Heart left ventricle (tissue), 16 donors: ENCODE measurements at regions not wholly inside any gene's neighbourhood (a gene's known extent, or its start where the extent isn't known, plus 50 kb on each side); places are given as distances from the start of the nearest gene placed in this dataset.

Experiments used
- ATAC-seq, 4 donors: fragments of 200-7000 bp; cut with Tn5 transposase; one replicate each; pipeline ENCODE4 v1.9.1; 2020 to 2022; ENCODE audit warnings: moderate library complexity in 4 of 4, mild to moderate bottlenecking in 3 of 4, moderate number of reproducible peaks in 1 of 4
- DNase-seq, 5 donors: peaks; one replicate each; pipeline ENCODE4 v3.0.0-alpha.2; 2020
- H3K27ac ChIP-seq, 12 donors: fragments of 200-600 bp; sonication (generic) in 4 of 12; one replicate each; pipeline versions ENCODE4 v1.5.0 to v1.8.0; 2016 to 2022; ENCODE audit warnings: mild to moderate bottlenecking in 2 of 12
- H3K27me3 ChIP-seq, 9 donors: fragments of 200-600 bp; sonication (generic) in 2 of 9; one replicate each; pipeline versions ENCODE4 v1.5.1 to v1.8.0; 2016 to 2022; ENCODE audit warnings: mild to moderate bottlenecking in 3 of 9
- H3K36me3 ChIP-seq, 9 donors: fragments of 200-600 bp; sonication (generic) in 2 of 9; one replicate each; pipeline versions ENCODE4 v1.5.0 to v1.8.0; 2018 to 2022; ENCODE audit warnings: mild to moderate bottlenecking in 2 of 9
- H3K4me1 ChIP-seq, 12 donors: fragments of 200-600 bp; sonication (generic) in 4 of 12; one replicate each; pipeline versions ENCODE4 v1.5.0 to v1.8.0; 2016 to 2022; ENCODE audit warnings: mild to moderate bottlenecking in 3 of 12
- H3K4me3 ChIP-seq, 12 donors: fragments of 200-600 bp; sonication (generic) in 4 of 12; one replicate each; pipeline versions ENCODE4 v1.5.0 to v1.8.0; 2017 to 2022; ENCODE audit warnings: mild to moderate bottlenecking in 9 of 12, moderate library complexity in 4 of 12
- H3K9me3 ChIP-seq, 12 donors: fragments of 200-600 bp; sonication (generic) in 4 of 12; one replicate each; pipeline versions ENCODE4 v1.5.0 to v1.8.0; 2016 to 2022; ENCODE audit warnings: mild to moderate bottlenecking in 1 of 12
- POLR2A ChIP-seq, 2 donors: fragments of 450-650 bp; IDR thresholded peaks; one replicate each; pipeline ENCODE4 v1.6.1; 2017; ENCODE audit warnings: antibody characterized with exemption in 2 of 2, mild to moderate bottlenecking in 2 of 2, moderate library complexity in 2 of 2
- WGBS, 4 donors: extraction: QIAGEN DNeasy Blood & Tissue Kit in 2 of 4; methylation state at CpG; one replicate each; pipeline versions ENCODE4 v1.1.5 to v1.1.7; 2013 to 2018; 5-methylcytosine and 5-hydroxymethylcytosine counted together
- intact Hi-C, 10 donors: fragments of 100-400 bp; cut with DNase I; formaldehyde crosslinking; loops; one replicate each; pipeline versions ENCODE4 v1.11.1 to v1.14.2; 2022
- TF ChIP-seq, protein P1 (sequence below), 12 donors: fragments of 200-600 bp; sonication (generic) in 4 of 12; IDR thresholded peaks; one replicate each; pipeline versions ENCODE4 v1.5.0 to v1.8.0; 2018 to 2022; ENCODE audit warnings: antibody characterized with exemption in 12 of 12, mild to moderate bottlenecking in 5 of 12
- donor health status: ischemic (EF 13 %, LVEDD 7.1; RV severe dilation, severe dysfunction).
- donor health status: healthy with polysubstance abuse.
- donor health status: DM: no; HTN: yes; CAD: no.
- donor health status: DM: no; HTN: no; CAD: no.
- donor health status: ischemic (EF 25% LVEDD 6.9; RV normal size, moderate dysfunction).
- donor health status: ischemic (EF 25% LVEDD 5.7; RV mildly dilated, moderate dysfunction).
- donor health status: healthy.
- donor health status: DM: yes; HTN: yes; CAD: no.
- donor health status: ischemic (EF 35%, LVEDD 5.7; RV mildly dilated, moderate dysfunction).
- donor health status: nonischemic (EF 11% LVEDD 7.7; RV severe dilation, severe dysfunction).
- donor health status: DM: yes; HTN: yes; CAD: no.
- donor health status: PGD.
- donor health status: ischemic (EF 29% LVEDD 5.4; RV normal size, mild dysfunction).
- donor health status: nonischemic (EF 23%, LVEDD 6.1; RV moderate dilation, normal function).

- Histone ChIP-seq H3K4me1 (no peaks in the 10 kb centered on the region), H3K9me3 (no peaks in the 10 kb centered on the region), H3K4me3 (no peak overlapping the region), H3K27ac (peak overlapping the region in 1 of 12 donors; percentile 13), H3K36me3 (no peaks in the 10 kb centered on the region), H3K27me3 (no peaks in the 10 kb centered on the region)
- WGBS, 4 donors, result 48 to 58% methylated on average over 2 of the region's 2 CpGs; no CpG with 5 or more reads in 2 of the 4 donors
- TF ChIP-seq POLR2A (IDR thresholded peaks at IDR 0.05), result no peak
- TF ChIP-seq, protein P1, sequence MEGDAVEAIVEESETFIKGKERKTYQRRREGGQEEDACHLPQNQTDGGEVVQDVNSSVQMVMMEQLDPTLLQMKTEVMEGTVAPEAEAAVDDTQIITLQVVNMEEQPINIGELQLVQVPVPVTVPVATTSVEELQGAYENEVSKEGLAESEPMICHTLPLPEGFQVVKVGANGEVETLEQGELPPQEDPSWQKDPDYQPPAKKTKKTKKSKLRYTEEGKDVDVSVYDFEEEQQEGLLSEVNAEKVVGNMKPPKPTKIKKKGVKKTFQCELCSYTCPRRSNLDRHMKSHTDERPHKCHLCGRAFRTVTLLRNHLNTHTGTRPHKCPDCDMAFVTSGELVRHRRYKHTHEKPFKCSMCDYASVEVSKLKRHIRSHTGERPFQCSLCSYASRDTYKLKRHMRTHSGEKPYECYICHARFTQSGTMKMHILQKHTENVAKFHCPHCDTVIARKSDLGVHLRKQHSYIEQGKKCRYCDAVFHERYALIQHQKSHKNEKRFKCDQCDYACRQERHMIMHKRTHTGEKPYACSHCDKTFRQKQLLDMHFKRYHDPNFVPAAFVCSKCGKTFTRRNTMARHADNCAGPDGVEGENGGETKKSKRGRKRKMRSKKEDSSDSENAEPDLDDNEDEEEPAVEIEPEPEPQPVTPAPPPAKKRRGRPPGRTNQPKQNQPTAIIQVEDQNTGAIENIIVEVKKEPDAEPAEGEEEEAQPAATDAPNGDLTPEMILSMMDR (IDR thresholded peaks at IDR 0.05), result no peak
- intact Hi-C loops, result no loop called here
- DNase-seq (no peak), ATAC-seq (no peak)
These were observed 270.4 kb upstream of the RBMY1B start for GRCh38 chrY:21240662-21241310.

GRCh38 chrY:21242793-21243192 is 268.3 kb upstream of the RBMY1B start:
- H3K9me3 ChIP-seq, result no peaks in the 10 kb centered on the region
- WGBS, 4 donors, result 42 to 59% methylated on average over 2 of the region's 2 CpGs; no CpG with 5 or more reads in 2 of the 4 donors
- H3K4me1 ChIP-seq, result no peaks in the 10 kb centered on the region
- H3K27ac ChIP-seq, result no peak overlapping the region
- intact Hi-C loops, result no loop called here
- ATAC-seq (no peak), DNase-seq (no peak)
- H3K4me3 ChIP-seq, result no peak overlapping the region
- H3K36me3 ChIP-seq, result no peaks in the 10 kb centered on the region
- no peaks in the 10 kb centered on the region for H3K27me3 ChIP-seq
- TF ChIP-seq, protein P1 (IDR thresholded peaks at IDR 0.05), result no peak
- no peak for TF ChIP-seq POLR2A (IDR thresholded peaks at IDR 0.05)

DNA sequence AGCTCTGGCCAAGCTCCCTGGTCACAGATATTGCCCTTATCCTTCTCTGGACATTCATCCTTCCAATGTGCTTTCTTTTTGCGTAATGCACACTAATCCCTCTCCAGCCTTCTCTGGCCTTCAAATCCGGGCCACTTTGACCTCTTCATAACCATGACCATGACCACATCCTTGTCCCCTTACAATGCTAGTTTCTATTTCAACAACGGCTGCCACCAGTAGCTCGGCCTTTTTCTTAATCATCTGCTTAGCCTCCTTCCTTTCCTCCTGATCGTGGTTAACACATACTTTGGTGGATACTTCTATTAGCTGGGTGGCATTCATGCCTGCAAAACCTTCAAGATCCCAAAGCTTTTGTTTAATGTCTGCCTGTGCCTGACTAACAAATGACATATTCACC is 264.4 kb upstream of the RBMY1B start:
- H3K4me1 ChIP-seq, result no peaks in the 10 kb centered on the region
- no peak overlapping the region for H3K27ac ChIP-seq
- no peaks in the 10 kb centered on the region for H3K27me3 ChIP-seq
- intact Hi-C loops, result no loop called here
- TF ChIP-seq, protein P1 (IDR thresholded peaks at IDR 0.05), result no peak
- TF ChIP-seq POLR2A (IDR thresholded peaks at IDR 0.05), result no peak
- H3K36me3 ChIP-seq, result no peaks in the 10 kb centered on the region
- no peak overlapping the region for H3K4me3 ChIP-seq
- no peak for ATAC-seq
- H3K9me3 ChIP-seq, result no peaks in the 10 kb centered on the region
- no peak for DNase-seq
- 45 to 58% methylated on average over 5 of the region's 5 CpGs; no CpG with 5 or more reads in 2 of the 4 donors for WGBS, 4 donors

- Histone ChIP-seq H3K4me3 (no peak overlapping the region), H3K27me3 (no peaks in the 10 kb centered on the region), H3K4me1 (no peaks in the 10 kb centered on the region), H3K9me3 (no peaks in the 10 kb centered on the region), H3K36me3 (no peaks in the 10 kb centered on the region), H3K27ac (no peak overlapping the region)
- DNase-seq, result no peak
- ATAC-seq, result no peak
- no peak for TF ChIP-seq POLR2A (IDR thresholded peaks at IDR 0.05)
- TF ChIP-seq, protein P1 (IDR thresholded peaks at IDR 0.05), result no peak
- intact Hi-C loops, result no loop called here
- WGBS, 4 donors, result 35 to 51% methylated on average over 5 of the region's 5 CpGs; no CpG with 5 or more reads in 2 of the 4 donors
These were observed 262.5 kb upstream of the RBMY1B start for GRCh38 chrY:21248591-21248990.
